ENCODE measurements at regions not wholly inside any gene's neighbourhood (a gene's known extent, or its start where the extent isn't known, plus 50 kb on each side); places are given as distances from the start of the nearest gene placed in this dataset.

DNA sequence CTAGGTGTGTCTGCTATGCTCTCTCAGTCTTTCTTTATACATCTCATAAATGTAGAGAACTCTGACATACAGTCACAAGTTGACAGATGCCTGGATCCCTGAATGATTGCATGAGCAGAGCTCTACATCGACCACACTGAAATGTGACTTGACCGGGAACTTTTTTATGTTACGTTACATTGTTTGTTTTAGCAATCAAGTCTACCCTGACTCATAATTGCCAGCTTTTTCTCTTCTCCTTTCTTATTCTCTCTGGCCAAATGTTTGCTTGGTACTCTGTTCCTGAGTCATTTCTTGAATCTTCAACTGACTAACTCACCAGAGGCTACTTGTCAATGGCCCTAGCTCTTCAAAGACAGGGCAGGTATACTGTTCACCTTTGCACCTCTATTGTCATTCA, 213.6 kb upstream of the DTNBP1 start:
- Histone ChIP-seq H3K36me3 (no peaks in the 10 kb centered on the region), H3K27me3 (ENCODE audit: low read depth) (no peaks in the 10 kb centered on the region), H3K27ac (replicated peaks) (no peak overlapping the region), H3K9me3 (replicated peaks) (no peaks in the 10 kb centered on the region), H3K4me1 (peaks cover 17% of the 10 kb centered on the region), H3K4me3 (no peak overlapping the region)
- intact Hi-C loops (cut with micrococcal nuclease): no loop called here
- no peak for DNase-seq
- no peak for TF ChIP-seq CTCF (IDR thresholded peaks at IDR 0.05; ENCODE audit: borderline replicate concordance)

DNA sequence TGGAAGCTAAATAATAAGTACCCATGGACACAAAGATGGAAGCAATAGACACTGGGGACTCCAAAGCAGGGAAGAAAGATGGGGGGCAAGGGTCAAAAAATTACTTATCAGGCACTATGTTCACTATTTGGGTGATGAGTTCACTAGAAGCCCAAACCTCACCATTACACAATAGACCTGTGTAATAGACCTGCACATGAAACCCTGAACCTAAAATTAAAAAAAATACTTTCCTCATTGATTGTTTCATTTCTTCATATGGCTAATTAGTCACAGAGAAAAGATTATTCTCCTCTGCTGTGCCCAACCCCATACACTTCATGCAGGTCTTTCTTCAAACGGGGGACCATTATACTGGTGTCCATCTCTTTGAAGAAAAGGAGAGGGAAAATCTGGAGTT, 213.0 kb upstream of the DTNBP1 start:
- H3K36me3 ChIP-seq: no peaks in the 10 kb centered on the region
- no peak for TF ChIP-seq CTCF (IDR thresholded peaks at IDR 0.05; ENCODE audit: borderline replicate concordance)
- H3K27ac ChIP-seq (replicated peaks): no peak overlapping the region
- no peak overlapping the region for H3K4me3 ChIP-seq
- no peaks in the 10 kb centered on the region for H3K9me3 ChIP-seq (replicated peaks)
- peaks cover 17% of the 10 kb centered on the region for H3K4me1 ChIP-seq
- intact Hi-C loops (cut with micrococcal nuclease): no loop called here
- DNase-seq: no peak
- no peaks in the 10 kb centered on the region for H3K27me3 ChIP-seq (ENCODE audit: low read depth)

- no peak overlapping the region for H3K27ac ChIP-seq (replicated peaks)
- peaks cover 11% of the 10 kb centered on the region for H3K4me1 ChIP-seq
- H3K4me3 ChIP-seq: no peak overlapping the region
- H3K9me3 ChIP-seq (replicated peaks): no peaks in the 10 kb centered on the region
- H3K27me3 ChIP-seq (ENCODE audit: low read depth): no peaks in the 10 kb centered on the region
- no peak for DNase-seq
- no peaks in the 10 kb centered on the region for H3K36me3 ChIP-seq
- intact Hi-C loops (cut with micrococcal nuclease): no loop called here
- TF ChIP-seq CTCF (IDR thresholded peaks at IDR 0.05; ENCODE audit: borderline replicate concordance): no peak
These were observed 212.0 kb upstream of the DTNBP1 start for GRCh38 chr6:15874821-15875220.

DNA sequence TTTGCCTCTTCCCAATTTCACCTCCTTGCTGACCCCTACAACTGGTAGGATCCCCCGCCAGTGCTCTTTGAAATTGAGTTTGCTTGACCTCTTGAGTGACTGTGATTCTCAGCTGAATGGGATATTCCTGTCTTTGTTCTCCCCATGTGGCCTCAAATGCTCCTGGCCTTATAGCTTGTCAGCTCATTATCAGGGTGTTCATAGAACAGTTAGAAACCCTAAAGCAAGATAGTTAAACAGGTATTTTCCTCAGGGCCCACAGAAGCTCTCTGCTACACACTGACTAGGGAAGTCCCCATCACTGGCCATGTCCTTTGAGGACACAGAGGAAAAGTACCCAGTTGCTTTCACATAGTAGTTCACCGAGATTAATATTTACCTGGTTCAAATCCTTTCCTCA, 211.5 kb upstream of the DTNBP1 start:
- intact Hi-C loops (cut with micrococcal nuclease): no loop called here
- H3K27ac ChIP-seq (replicated peaks): no peak overlapping the region
- no peaks in the 10 kb centered on the region for H3K27me3 ChIP-seq (ENCODE audit: low read depth)
- TF ChIP-seq CTCF (IDR thresholded peaks at IDR 0.05; ENCODE audit: borderline replicate concordance): no peak
- no peak overlapping the region for H3K4me3 ChIP-seq
- H3K4me1 ChIP-seq: peaks cover 6% of the 10 kb centered on the region
- no peaks in the 10 kb centered on the region for H3K36me3 ChIP-seq
- H3K9me3 ChIP-seq (replicated peaks): no peaks in the 10 kb centered on the region
- DNase-seq: no peak

DNA sequence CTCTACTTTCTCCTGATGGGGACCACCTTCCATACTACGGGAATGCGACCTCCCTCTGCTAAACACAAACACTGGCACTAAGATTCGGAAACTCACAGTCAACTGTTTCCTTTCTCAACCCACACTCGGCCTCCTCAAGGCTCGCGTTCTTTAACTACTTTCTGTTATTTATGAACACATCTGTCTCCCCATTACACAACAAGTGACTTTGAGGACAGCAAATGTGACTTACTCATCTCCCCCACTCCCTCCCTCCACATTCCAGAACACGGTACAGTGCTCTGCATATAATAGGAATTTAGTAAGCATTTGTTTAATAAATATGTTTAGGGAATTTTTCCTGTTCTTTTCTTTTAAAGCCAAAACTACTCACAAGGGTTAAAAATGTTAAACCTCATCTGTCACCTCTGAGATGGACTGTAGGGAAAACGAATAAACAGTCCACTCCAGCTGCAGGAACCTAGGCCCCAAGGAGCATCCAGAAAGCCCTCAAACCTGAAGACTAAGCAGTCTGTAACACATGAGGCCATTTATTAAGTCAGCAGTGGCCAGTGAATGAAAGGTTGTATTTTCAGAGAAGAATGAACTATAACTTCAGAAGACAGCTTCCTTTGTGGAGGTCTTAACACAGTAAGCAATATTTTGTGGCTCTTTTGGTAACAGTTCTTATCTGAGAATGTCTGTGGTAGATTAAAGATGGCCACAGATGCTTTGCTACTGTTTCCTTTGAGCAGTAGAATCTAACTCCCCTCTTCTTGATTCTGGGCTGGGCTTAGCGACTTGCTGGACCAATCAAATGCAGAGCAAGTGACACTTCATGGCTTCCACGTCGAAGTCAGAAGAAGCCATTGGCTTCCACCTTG, 209.6 kb upstream of the DTNBP1 start:
- Histone ChIP-seq H3K4me1 (no peaks in the 10 kb centered on the region), H3K9me3 (replicated peaks) (no peaks in the 10 kb centered on the region), H3K27me3 (ENCODE audit: low read depth) (no peaks in the 10 kb centered on the region), H3K4me3 (no peak overlapping the region), H3K27ac (replicated peaks) (no peak overlapping the region), H3K36me3 (no peaks in the 10 kb centered on the region)
- no peak for TF ChIP-seq CTCF (IDR thresholded peaks at IDR 0.05; ENCODE audit: borderline replicate concordance)
- intact Hi-C loops (cut with micrococcal nuclease): no loop called here
- DNase-seq: no peak
